HepG2 (cell line): ENCODE measurements at regions not wholly inside any gene's neighbourhood (a gene's known extent, or its start where the extent isn't known, plus 50 kb on each side); places are given as distances from the start of the nearest gene placed in this dataset.
A peak's percentile ranks its signal among the peaks of the same experiment; 100 is the strongest.
"Not testable (repeated sequence)": the region's sequence is repeated elsewhere in the genome, so short reads cannot be mapped to it uniquely, and the experiment has no call there.

Experiments
- CREM ChIP-seq, 2 experiments: sonication (generic) in 1 of 2; formaldehyde crosslinking in 1 of 2; IDR thresholded peaks; 2 replicates each; pipeline versions ENCODE4 v1.4.0 to v1.6.1; 2016 to 2020; ENCODE audit warnings: antibody characterized with exemption in 1 of 2, mild to moderate bottlenecking in 1 of 2, missing genetic modification reagents in 1 of 2
- JUND ChIP-seq: sonication (generic); formaldehyde crosslinking; IDR thresholded peaks from 2 replicates; pipeline ENCODE4 v1.8.0; 2022; ENCODE audit warnings: mild to moderate bottlenecking, missing genetic modification reagents
- RFX5 ChIP-seq: IDR thresholded peaks from 2 replicates; pipeline ENCODE4 v1.6.1; 2011; ENCODE audit warnings: low read depth, low read length, improper control_type of control experiment
- SETDB1 ChIP-seq: sonication (generic); formaldehyde crosslinking; IDR thresholded peaks from 2 replicates; pipeline ENCODE4 v1.5.1; 2020; ENCODE audit warnings: missing genetic modification reagents, mild to moderate bottlenecking, borderline replicate concordance
- ZFX ChIP-seq: sonication (generic); formaldehyde crosslinking; IDR thresholded peaks from 2 replicates; pipeline ENCODE4 v1.4.0; 2020; ENCODE audit warnings: mild to moderate bottlenecking, low read depth, missing genetic modification reagents, moderate library complexity
- ZNF501 ChIP-seq: sonication (generic); formaldehyde crosslinking; IDR thresholded peaks from 2 replicates; pipeline ENCODE4 v1.5.1; 2020; ENCODE audit warnings: mild to moderate bottlenecking, moderate library complexity, missing genetic modification reagents
- TF ChIP-seq, protein P1 (sequence below): sonication (generic); formaldehyde crosslinking; IDR thresholded peaks from 2 replicates; pipeline ENCODE4 v1.5.0; 2020; ENCODE audit warnings: mild to moderate bottlenecking, missing genetic modification reagents, moderate library complexity
- TF ChIP-seq, protein P2 (sequence below), 2 experiments: sonication (generic) in 1 of 2; formaldehyde crosslinking in 1 of 2; IDR thresholded peaks; 2 replicates each; pipeline versions ENCODE4 v1.5.1 to v1.6.1; 2011 to 2020; ENCODE audit warnings: borderline replicate concordance in 1 of 2, low read depth in 1 of 2, low read length in 1 of 2, mild to moderate bottlenecking in 1 of 2, missing genetic modification reagents in 1 of 2, moderate library complexity in 1 of 2

DNA sequence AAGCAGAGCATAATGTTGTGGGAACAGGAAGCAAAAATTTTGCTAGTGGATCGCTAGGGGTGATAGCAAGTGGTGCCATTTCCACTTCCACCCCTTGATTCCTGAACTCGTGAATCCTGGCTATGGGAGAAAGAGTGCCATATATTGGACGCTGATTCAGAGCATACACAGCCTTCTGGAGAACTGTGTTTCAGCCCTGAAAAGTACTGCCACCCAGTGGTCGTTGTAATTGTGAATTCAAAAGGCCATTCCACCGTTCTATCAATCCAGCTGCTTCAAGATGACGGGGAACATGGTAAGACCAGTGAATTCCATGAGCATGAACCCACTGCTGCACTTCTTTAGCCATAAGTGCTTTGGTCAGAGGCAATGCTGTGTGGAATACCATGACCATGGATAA is 1559.4 kb downstream of the PCDH19 start:
- TF ChIP-seq, protein P1, sequence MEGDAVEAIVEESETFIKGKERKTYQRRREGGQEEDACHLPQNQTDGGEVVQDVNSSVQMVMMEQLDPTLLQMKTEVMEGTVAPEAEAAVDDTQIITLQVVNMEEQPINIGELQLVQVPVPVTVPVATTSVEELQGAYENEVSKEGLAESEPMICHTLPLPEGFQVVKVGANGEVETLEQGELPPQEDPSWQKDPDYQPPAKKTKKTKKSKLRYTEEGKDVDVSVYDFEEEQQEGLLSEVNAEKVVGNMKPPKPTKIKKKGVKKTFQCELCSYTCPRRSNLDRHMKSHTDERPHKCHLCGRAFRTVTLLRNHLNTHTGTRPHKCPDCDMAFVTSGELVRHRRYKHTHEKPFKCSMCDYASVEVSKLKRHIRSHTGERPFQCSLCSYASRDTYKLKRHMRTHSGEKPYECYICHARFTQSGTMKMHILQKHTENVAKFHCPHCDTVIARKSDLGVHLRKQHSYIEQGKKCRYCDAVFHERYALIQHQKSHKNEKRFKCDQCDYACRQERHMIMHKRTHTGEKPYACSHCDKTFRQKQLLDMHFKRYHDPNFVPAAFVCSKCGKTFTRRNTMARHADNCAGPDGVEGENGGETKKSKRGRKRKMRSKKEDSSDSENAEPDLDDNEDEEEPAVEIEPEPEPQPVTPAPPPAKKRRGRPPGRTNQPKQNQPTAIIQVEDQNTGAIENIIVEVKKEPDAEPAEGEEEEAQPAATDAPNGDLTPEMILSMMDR (CRISPR knock-in tag), result peak; percentile 38
- not testable (repeated sequence) for TF ChIP-seq RFX5; CREM (IDR thresholded peaks at IDR 0.05); CREM (CRISPR knock-in tag; IDR thresholded peaks at IDR 0.05); ZNF501 (CRISPR knock-in tag); ZFX (CRISPR knock-in tag); JUND; SETDB1
- TF ChIP-seq, protein P2, sequence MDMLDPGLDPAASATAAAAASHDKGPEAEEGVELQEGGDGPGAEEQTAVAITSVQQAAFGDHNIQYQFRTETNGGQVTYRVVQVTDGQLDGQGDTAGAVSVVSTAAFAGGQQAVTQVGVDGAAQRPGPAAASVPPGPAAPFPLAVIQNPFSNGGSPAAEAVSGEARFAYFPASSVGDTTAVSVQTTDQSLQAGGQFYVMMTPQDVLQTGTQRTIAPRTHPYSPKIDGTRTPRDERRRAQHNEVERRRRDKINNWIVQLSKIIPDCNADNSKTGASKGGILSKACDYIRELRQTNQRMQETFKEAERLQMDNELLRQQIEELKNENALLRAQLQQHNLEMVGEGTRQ (IDR thresholded peaks at IDR 0.05; ENCODE audit: low read depth, low read length), result not testable (repeated sequence)
- TF ChIP-seq, protein P2 (CRISPR knock-in tag; IDR thresholded peaks at IDR 0.05; ENCODE audit: borderline replicate concordance), result not testable (repeated sequence)
